C4-2B (cell line): ENCODE measurements at regions not wholly inside any gene's neighbourhood (a gene's known extent, or its start where the extent isn't known, plus 50 kb on each side); places are given as distances from the start of the nearest gene placed in this dataset.

Source experiments
- H3K27ac ChIP-seq: fragments of 450-650 bp; 2 replicates; pipeline ENCODE4 v1.5.1; 2017
- ZFX ChIP-seq: fragments of 450-650 bp; IDR thresholded peaks from 2 replicates; pipeline ENCODE4 v1.6.1; 2017
- TF ChIP-seq, protein P1 (sequence below): fragments of 450-650 bp; conservative IDR thresholded peaks from 2 replicates; pipeline ENCODE4 v1.5.1; 2017; ENCODE audit warnings: mild to moderate bottlenecking

DNA sequence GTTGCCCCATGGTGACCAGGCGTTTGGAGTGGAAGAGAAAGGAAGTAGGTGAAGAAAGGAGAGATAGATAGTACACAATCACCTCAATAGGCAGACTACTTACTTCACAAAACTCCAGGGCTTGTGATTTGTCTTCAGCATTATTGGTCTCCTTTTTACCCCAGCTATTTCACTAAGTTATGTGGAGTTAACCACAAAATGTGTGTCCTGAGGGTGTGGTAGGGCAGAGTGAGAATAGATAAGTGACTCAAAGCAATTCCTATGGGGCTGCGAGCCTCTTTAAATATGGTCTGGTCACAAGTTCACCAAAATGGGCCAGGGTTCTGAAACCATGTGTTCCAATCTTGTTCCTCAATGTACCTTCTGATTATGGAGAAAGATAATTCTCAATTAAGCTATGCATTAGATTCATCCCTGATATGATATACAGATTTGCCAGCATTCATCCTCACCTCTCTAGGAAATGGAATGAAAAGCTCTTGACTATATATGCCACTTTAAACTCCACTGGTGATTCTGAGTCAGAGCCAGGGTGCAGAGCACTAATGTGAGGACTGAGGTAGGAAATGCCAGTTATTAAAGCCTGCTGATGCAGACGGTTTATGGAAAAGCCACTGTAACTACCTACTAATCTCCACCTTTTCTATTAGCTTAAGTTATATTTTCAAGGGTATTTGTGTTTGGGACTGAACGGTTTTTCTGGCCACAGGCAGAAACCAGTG lies 310.6 kb upstream of the MANEA start:
- TF ChIP-seq ZFX, result no peak
- TF ChIP-seq, protein P1, sequence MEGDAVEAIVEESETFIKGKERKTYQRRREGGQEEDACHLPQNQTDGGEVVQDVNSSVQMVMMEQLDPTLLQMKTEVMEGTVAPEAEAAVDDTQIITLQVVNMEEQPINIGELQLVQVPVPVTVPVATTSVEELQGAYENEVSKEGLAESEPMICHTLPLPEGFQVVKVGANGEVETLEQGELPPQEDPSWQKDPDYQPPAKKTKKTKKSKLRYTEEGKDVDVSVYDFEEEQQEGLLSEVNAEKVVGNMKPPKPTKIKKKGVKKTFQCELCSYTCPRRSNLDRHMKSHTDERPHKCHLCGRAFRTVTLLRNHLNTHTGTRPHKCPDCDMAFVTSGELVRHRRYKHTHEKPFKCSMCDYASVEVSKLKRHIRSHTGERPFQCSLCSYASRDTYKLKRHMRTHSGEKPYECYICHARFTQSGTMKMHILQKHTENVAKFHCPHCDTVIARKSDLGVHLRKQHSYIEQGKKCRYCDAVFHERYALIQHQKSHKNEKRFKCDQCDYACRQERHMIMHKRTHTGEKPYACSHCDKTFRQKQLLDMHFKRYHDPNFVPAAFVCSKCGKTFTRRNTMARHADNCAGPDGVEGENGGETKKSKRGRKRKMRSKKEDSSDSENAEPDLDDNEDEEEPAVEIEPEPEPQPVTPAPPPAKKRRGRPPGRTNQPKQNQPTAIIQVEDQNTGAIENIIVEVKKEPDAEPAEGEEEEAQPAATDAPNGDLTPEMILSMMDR, result no peak
- no peak overlapping the region for H3K27ac ChIP-seq

DNA sequence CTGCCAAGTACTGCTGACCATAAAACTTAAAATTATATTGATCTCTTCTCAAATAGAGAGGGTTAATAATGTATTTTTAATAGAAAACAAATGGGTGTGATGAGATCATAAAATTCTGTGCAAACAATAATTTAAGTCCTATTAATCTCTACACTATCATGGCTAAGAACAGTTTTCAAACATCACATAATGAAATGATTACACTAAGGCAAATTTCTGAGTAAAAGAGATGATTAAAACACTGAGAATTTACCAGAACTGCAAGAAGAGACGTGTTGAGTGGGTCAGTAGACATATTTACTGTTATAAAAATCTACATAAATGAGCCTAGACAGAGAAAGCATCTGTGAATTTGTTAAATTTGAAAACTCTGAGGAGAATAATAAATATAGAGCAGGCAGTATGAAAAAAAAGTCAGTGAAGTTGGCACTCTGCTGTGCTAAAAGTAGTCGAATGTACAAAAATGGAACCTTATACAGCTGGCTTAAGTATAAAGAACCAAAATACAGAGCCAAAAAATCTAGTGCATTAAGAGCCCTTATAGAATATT lies 302.6 kb upstream of the MANEA start:
- no peak overlapping the region for H3K27ac ChIP-seq
- no peak for TF ChIP-seq ZFX
- TF ChIP-seq, protein P1, result no peak

- TF ChIP-seq, protein P1, result no peak
- no peak for TF ChIP-seq ZFX
- H3K27ac ChIP-seq, result no peak overlapping the region
Measured at GRCh38 chr6:95279616-95280015, 297.7 kb upstream of the MANEA start.

GRCh38 chr6:95280686-95281273 lies 296.6 kb upstream of the MANEA start:
- TF ChIP-seq, protein P1, result peak; percentile 46
- TF ChIP-seq ZFX, result no peak
- H3K27ac ChIP-seq, result no peak overlapping the region

- TF ChIP-seq ZFX, result no peak
- TF ChIP-seq, protein P1, result no peak
- no peak overlapping the region for H3K27ac ChIP-seq
Measured at GRCh38 chr6:95285881-95286280, 291.5 kb upstream of the MANEA start.

- TF ChIP-seq ZFX, result no peak
- TF ChIP-seq, protein P1, result no peak
- H3K27ac ChIP-seq, result no peak overlapping the region
Measured at GRCh38 chr6:95286874-95287273, 290.5 kb upstream of the MANEA start.

- H3K27ac ChIP-seq, result no peak overlapping the region
Measured at GRCh38 chr6:95288251-95288650, 289.1 kb upstream of the MANEA start.

More at GRCh38 chr6:95288251-95288650, 289.1 kb upstream of the MANEA start:
- no peak for TF ChIP-seq ZFX
- TF ChIP-seq, protein P1, result no peak
